ENCODE measurements at regions not wholly inside any gene's neighbourhood (a gene's known extent, or its start where the extent isn't known, plus 50 kb on each side); places are given as distances from the start of the nearest gene placed in this dataset.

DNA sequence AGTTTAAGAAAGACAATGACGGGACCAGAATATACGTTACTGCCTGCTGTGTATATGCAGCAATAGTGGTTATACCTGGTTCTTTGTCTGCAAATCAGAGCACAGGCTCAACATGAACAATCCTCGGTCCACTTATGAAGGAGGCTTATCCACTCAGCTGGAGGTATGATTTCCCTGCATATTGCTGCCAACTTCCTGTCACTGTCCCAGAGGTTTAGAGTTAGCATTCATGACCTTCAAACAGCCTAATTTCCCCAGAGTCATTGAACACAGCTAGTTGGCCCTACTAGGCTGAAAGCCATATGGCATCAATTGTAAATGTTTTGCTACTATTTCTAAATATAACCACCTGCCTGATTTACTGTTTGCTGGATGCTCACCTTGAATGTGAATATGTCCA lies 224.9 kb upstream of the ZNF717 start:
- Histone ChIP-seq H3K9me3 (ENCODE audit: control insufficient read depth, low read length) (no peaks in the 10 kb centered on the region), H3K27me3 (ENCODE audit: control insufficient read depth, insufficient read depth) (no peaks in the 10 kb centered on the region), H3K27ac (ENCODE audit: low read length) (no peak overlapping the region), H3K4me1 (ENCODE audit: control insufficient read depth, insufficient read depth, low read length) (no peaks in the 10 kb centered on the region), H3K4me3 (ENCODE audit: low read length) (no peak overlapping the region)
- intact Hi-C loops (cut with DNase I) = no loop called here
- DNase-seq (no peak), ATAC-seq (no peak)
- WGBS = 60% methylated on average over 3 of the region's 3 CpGs

DNA sequence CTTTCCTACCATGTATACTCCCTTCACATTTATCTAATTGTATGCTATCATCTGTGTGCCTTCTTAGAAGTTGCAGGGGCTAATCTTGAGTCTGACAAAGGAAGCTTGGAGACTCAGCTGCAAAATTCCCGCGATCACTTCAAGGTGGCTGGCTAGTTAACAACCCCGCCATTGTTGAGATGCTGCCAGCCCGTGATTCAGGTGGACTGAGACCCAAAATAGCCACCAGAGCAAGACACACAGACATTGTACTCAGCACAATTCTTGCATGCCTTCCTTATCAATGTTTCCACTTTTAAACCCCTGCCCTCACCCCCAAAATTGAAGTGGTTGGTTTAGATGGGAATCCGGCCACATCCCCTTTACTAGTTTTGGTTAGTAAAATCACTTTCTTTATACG lies 225.8 kb upstream of the ZNF717 start:
- ATAC-seq = no peak
- 43% methylated on average over 6 of the region's 6 CpGs for WGBS
- intact Hi-C loops (cut with DNase I) = no loop called here

DNA sequence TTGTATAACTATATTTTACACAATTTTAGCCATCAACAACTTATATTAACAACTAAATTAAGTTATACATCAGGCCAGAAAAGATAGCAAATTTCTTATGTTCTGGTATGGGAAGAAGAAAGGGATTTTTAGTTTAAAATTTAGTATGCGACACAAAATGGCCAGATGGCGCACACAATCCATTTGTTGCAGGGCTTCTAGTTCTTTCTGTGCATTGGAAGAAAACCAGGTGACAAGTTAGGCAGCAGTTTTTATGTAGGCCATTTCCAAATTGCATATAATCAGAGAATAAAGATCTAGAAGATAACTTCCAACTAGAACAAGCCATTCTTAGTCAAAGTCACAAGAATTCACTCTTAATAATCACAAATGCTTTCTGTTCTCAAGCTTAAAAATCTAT lies 230.1 kb upstream of the ZNF717 start:
- Histone ChIP-seq H3K27me3 (ENCODE audit: control insufficient read depth, insufficient read depth) (no peaks in the 10 kb centered on the region), H3K4me3 (ENCODE audit: low read length) (no peak overlapping the region), H3K4me1 (ENCODE audit: control insufficient read depth, insufficient read depth, low read length) (no peaks in the 10 kb centered on the region), H3K27ac (ENCODE audit: low read length) (no peak overlapping the region), H3K9me3 (ENCODE audit: control insufficient read depth, low read length) (no peaks in the 10 kb centered on the region)
- intact Hi-C loops (cut with DNase I) = no loop called here
- no peak for DNase-seq
- 96% methylated on average over 2 of the region's 2 CpGs for WGBS
- no peak for ATAC-seq

More for the DNA sequence above, 225.8 kb upstream of the ZNF717 start:
- no peak for DNase-seq
- Histone ChIP-seq H3K9me3 (ENCODE audit: control insufficient read depth, low read length) (no peaks in the 10 kb centered on the region), H3K27ac (ENCODE audit: low read length) (no peak overlapping the region), H3K4me1 (ENCODE audit: control insufficient read depth, insufficient read depth, low read length) (no peaks in the 10 kb centered on the region), H3K4me3 (ENCODE audit: low read length) (no peak overlapping the region), H3K27me3 (ENCODE audit: control insufficient read depth, insufficient read depth) (no peaks in the 10 kb centered on the region)

DNA sequence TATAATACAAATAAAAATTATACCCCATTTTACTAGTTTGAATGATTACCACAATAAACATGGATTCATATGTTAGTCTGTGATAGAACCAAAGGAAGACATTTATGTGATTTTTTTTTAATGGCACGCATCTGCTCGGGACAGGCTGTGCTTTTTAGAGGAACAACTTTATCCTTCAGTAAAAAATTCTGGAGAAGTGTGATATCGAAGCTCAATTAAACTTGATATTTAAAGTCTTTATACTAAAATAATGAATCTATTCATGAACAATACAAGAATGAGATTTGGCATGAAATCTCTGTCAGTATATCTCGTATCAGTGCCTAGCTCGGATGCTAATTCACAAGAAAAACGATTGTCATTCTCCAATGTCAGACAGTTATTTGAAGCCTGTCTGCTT lies 230.8 kb upstream of the ZNF717 start:
- intact Hi-C loops (cut with DNase I) = no loop called here
- ATAC-seq = no peak
- Histone ChIP-seq H3K9me3 (ENCODE audit: control insufficient read depth, low read length) (no peaks in the 10 kb centered on the region), H3K4me3 (ENCODE audit: low read length) (no peak overlapping the region), H3K27ac (ENCODE audit: low read length) (no peak overlapping the region), H3K27me3 (ENCODE audit: control insufficient read depth, insufficient read depth) (no peaks in the 10 kb centered on the region), H3K4me1 (ENCODE audit: control insufficient read depth, insufficient read depth, low read length) (no peaks in the 10 kb centered on the region)
- 69% methylated on average over 6 of the region's 6 CpGs for WGBS
- no peak for DNase-seq

DNA sequence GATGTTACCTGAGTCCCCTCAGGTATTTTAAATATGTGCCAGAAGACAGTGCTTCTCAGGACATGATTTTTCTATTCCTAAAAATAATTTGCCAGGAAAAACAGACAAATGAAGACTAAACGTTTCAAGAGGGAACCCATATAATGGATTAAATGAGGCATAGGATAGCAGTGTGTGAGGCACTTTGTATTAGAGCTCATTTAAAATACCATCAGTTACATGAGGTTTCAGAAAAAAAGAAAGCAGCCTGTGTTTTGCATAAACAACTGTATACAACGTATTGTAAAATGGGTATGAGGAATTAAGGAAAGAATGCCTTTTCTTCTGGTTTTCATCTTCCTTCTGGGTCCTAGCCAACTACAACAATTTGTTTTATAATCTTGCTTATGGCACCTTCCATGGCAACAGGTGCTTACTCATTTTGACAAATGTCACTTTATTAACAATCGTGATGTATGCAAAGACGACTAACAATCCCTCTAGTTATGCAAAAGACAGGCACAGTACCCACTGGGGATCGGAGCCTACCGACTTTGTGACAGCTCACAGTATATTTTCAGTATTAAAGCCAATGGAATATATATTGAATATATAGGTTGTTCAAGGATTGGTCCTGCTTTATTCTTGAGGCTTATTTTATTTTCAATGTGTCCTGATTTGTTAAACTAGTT lies 231.6 kb upstream of the ZNF717 start:
- Histone ChIP-seq H3K4me1 (ENCODE audit: control insufficient read depth, insufficient read depth, low read length) (no peaks in the 10 kb centered on the region), H3K27ac (ENCODE audit: low read length) (no peak overlapping the region), H3K9me3 (ENCODE audit: control insufficient read depth, low read length) (no peaks in the 10 kb centered on the region), H3K27me3 (ENCODE audit: control insufficient read depth, insufficient read depth) (no peaks in the 10 kb centered on the region), H3K4me3 (ENCODE audit: low read length) (no peak overlapping the region)
- ATAC-seq (no peak), DNase-seq (no peak)
- intact Hi-C loops (cut with DNase I) = no loop called here
- 71% methylated on average over 6 of the region's 6 CpGs for WGBS

DNA sequence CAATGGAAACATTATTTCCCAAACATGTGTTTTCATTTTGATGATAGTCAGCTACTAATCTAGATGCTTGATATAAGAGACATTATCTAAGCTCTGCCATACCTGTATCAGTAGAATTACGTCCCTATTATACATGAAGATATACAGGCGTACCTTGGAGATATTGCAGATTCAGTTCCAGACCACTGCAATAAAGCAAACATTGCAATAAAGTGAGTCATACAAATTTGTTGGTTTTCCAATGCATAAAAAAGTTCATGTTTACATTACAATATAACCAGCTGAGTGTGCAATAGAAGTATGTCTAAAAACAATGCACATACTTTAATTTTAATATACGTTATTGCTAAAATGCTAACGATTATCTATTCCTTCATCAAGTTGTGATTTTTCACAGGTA lies 236.0 kb upstream of the ZNF717 start:
- intact Hi-C loops (cut with DNase I) = no loop called here
- WGBS = 79% methylated on average over 4 of the region's 4 CpGs
- Histone ChIP-seq H3K4me3 (ENCODE audit: low read length) (no peak overlapping the region), H3K9me3 (ENCODE audit: control insufficient read depth, low read length) (no peaks in the 10 kb centered on the region), H3K4me1 (ENCODE audit: control insufficient read depth, insufficient read depth, low read length) (no peaks in the 10 kb centered on the region), H3K27ac (ENCODE audit: low read length) (no peak overlapping the region), H3K27me3 (ENCODE audit: control insufficient read depth, insufficient read depth) (no peaks in the 10 kb centered on the region)
- ATAC-seq (no peak), DNase-seq (no peak)

DNA sequence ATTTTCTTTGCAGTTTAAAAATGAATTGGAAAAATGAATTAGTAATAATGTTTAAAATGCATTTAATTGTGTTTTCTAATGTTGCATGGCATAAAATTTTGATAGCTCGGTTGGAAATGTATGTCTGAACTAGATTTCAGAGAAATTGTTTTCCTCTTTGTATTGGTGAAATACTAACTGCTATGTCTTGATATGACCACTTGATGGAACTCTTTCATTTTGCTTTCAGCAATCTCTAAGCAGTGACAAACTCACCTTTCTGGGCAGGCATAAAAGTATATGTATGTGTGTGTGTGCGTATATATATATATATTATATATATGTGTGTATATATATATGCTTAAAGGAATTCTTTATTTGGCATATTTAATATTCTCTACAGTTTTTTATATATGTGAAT lies 239.3 kb upstream of the ZNF717 start:
- ATAC-seq (no peak), DNase-seq (no peak)
- Histone ChIP-seq H3K4me1 (ENCODE audit: control insufficient read depth, insufficient read depth, low read length) (no peaks in the 10 kb centered on the region), H3K9me3 (ENCODE audit: control insufficient read depth, low read length) (no peaks in the 10 kb centered on the region), H3K27ac (ENCODE audit: low read length) (no peak overlapping the region), H3K4me3 (ENCODE audit: low read length) (no peak overlapping the region), H3K27me3 (ENCODE audit: control insufficient read depth, insufficient read depth) (no peaks in the 10 kb centered on the region)
- WGBS = 33% methylated on average over 2 of the region's 2 CpGs
- intact Hi-C loops (cut with DNase I) = no loop called here

DNA sequence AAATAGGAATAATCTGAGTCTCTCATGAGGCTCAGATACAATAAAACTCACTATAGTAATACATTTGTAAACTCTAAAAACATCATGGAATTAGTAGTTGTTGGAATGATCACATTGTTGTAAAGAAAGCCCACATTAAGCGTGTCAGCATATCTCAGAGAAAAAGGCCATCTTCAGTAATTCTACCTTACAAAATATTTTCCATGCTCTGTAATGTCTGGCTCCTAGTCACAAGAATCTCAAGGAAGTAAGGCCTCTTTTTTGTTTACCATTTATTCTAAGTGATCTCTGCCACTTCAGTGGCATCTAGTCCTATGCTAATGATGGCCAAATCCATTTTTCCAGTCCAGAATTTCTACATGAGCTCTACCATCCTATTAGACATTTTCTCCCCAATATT lies 240.2 kb upstream of the ZNF717 start:
- Histone ChIP-seq H3K27me3 (ENCODE audit: control insufficient read depth, insufficient read depth) (no peaks in the 10 kb centered on the region), H3K27ac (ENCODE audit: low read length) (no peak overlapping the region), H3K4me3 (ENCODE audit: low read length) (no peak overlapping the region), H3K9me3 (ENCODE audit: control insufficient read depth, low read length) (no peaks in the 10 kb centered on the region), H3K4me1 (ENCODE audit: control insufficient read depth, insufficient read depth, low read length) (no peaks in the 10 kb centered on the region)
- ATAC-seq (no peak), DNase-seq (no peak)
- WGBS = 52% methylated on average over 1 of the region's 1 CpG
- intact Hi-C loops (cut with DNase I) = no loop called here

DNA sequence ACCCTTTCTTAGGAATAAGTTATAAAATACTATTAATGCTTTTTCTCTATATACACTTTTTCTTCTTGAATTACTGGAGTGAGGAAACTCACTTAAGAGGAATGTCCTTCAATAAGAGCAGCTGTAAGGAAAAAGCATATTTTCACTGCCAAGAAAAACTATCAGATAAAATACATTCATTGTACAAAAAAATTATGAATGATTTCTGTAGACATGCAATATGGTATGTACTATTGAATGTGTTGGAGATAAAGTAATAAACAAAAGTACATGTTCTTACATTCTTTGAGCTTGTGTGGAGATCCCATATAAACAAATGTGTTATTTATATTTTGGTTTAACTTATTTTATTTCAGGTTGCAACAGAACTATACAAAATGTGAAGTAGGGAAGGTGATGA lies 241.0 kb upstream of the ZNF717 start:
- Histone ChIP-seq H3K4me1 (ENCODE audit: control insufficient read depth, insufficient read depth, low read length) (no peaks in the 10 kb centered on the region), H3K9me3 (ENCODE audit: control insufficient read depth, low read length) (no peaks in the 10 kb centered on the region), H3K27ac (ENCODE audit: low read length) (no peak overlapping the region), H3K27me3 (ENCODE audit: control insufficient read depth, insufficient read depth) (no peaks in the 10 kb centered on the region), H3K4me3 (ENCODE audit: low read length) (no peak overlapping the region)
- intact Hi-C loops (cut with DNase I) = no loop called here
- DNase-seq (no peak), ATAC-seq (no peak)

DNA sequence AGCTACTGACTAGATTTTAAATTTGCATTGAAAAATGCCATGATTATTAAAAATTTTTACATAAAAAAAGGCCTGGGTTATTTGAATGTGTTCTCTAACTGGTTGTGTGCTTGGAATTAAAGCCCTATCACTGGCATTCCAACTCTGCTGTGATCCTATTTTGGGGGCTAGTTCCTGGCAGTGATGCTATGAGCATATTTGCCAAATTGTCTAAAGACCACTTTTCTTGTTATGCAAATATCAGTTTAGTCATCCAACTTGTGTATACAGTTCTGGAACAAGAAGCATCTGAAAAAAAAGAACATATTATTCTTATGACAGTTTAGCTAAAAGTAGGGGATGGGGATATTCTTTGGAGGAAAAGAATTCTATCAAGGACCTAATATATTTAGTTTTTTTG lies 243.4 kb upstream of the ZNF717 start:
- intact Hi-C loops (cut with DNase I) = no loop called here
- Histone ChIP-seq H3K9me3 (ENCODE audit: control insufficient read depth, low read length) (no peaks in the 10 kb centered on the region), H3K27ac (ENCODE audit: low read length) (no peak overlapping the region), H3K4me3 (ENCODE audit: low read length) (no peak overlapping the region), H3K4me1 (ENCODE audit: control insufficient read depth, insufficient read depth, low read length) (no peaks in the 10 kb centered on the region), H3K27me3 (ENCODE audit: control insufficient read depth, insufficient read depth) (no peaks in the 10 kb centered on the region)
- DNase-seq = no peak
- ATAC-seq = no peak

DNA sequence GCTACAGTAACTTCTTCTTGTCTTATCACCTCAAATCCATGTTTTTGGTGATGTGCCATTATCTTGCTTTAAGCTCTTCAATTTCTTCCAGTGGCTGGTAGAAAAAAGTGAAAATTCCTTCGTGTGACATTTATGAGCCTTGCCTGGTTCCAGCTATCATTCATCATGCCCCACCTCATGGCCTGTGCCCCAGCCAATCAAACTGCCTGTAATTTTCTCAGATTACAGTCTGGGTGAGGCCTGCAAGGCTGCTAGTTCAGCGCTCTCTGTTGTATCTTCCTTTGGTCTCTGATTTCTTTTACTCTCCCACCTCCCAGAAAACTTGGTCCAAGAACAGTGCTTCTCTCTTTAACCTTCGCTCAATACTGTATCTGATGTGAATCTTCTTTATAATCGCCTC lies 249.3 kb upstream of the ZNF717 start:
- WGBS = 70% methylated on average over 4 of the region's 4 CpGs
- intact Hi-C loops (cut with DNase I) = no loop called here
- H3K4me1 ChIP-seq (ENCODE audit: control insufficient read depth, insufficient read depth, low read length) = no peaks in the 10 kb centered on the region
- ATAC-seq = no peak
- H3K27ac ChIP-seq (ENCODE audit: low read length) = no peak overlapping the region
- no peak for DNase-seq
- no peaks in the 10 kb centered on the region for H3K27me3 ChIP-seq (ENCODE audit: control insufficient read depth, insufficient read depth)
- no peak overlapping the region for H3K4me3 ChIP-seq (ENCODE audit: low read length)
- H3K9me3 ChIP-seq (ENCODE audit: control insufficient read depth, low read length) = no peaks in the 10 kb centered on the region

DNA sequence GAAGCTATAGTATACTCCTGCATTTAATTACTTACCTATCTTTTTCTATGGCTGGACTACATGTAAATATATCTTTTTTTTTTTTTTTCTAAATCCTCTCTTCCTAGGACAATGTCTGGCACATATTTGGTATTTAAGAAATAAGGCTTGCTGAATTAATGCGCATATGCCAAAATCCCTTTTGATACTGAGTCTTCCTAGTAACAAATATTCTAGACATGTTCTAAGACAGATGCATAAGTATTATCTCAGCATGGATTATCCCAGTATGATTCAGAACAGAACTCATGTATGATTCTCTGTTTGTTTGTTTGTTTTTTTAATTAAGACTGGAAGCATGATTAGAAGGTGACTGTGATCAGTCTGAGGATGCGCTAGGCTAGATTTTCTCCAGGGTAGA lies 249.8 kb upstream of the ZNF717 start:
- ATAC-seq = no peak
- WGBS = 97% methylated on average over 2 of the region's 2 CpGs
- Histone ChIP-seq H3K27ac (ENCODE audit: low read length) (no peak overlapping the region), H3K9me3 (ENCODE audit: control insufficient read depth, low read length) (no peaks in the 10 kb centered on the region), H3K27me3 (ENCODE audit: control insufficient read depth, insufficient read depth) (no peaks in the 10 kb centered on the region), H3K4me3 (ENCODE audit: low read length) (no peak overlapping the region), H3K4me1 (ENCODE audit: control insufficient read depth, insufficient read depth, low read length) (no peaks in the 10 kb centered on the region)
- intact Hi-C loops (cut with DNase I) = no loop called here
- no peak for DNase-seq
